IPS DF 4.7 (cell line): ENCODE measurements at regions not wholly inside any gene's neighbourhood (a gene's known extent, or its start where the extent isn't known, plus 50 kb on each side); places are given as distances from the start of the nearest gene placed in this dataset.
"Not testable (repeated sequence)": the region's sequence is repeated elsewhere in the genome, so short reads cannot be mapped to it uniquely, and the experiment has no call there.

ENCODE experiments used
- DNase-seq: peaks from one replicate; pipeline ENCODE4 v3.0.0-alpha.2; 2013; ENCODE audit warnings: low spot score; ENCODE audit errors: extremely low read depth

- DNase-seq: not testable (repeated sequence)
Measured at GRCh38 chr2:238776761-238777046, 71.2 kb upstream of the TWIST2 start.

GRCh38 chr2:238777369-238778067 lies 70.4 kb upstream of the TWIST2 start:
- DNase-seq: no peak

- DNase-seq: peak; percentile 30
Measured at GRCh38 chr2:238784671-238785527, 63.0 kb upstream of the TWIST2 start.

- DNase-seq: no peak
Measured at GRCh38 chr2:238785528-238785860, 62.4 kb upstream of the TWIST2 start.

GRCh38 chr2:238786379-238786778 lies 61.5 kb upstream of the TWIST2 start:
- no peak for DNase-seq

GRCh38 chr2:238786792-238787490 lies 60.9 kb upstream of the TWIST2 start:
- no peak for DNase-seq

- no peak for DNase-seq
Measured at GRCh38 chr2:238787501-238787900, 60.4 kb upstream of the TWIST2 start.

GRCh38 chr2:238789317-238789806 lies 58.5 kb upstream of the TWIST2 start:
- DNase-seq: no peak

- no peak for DNase-seq
Measured at GRCh38 chr2:238790126-238790832, 57.6 kb upstream of the TWIST2 start.

- DNase-seq: no peak
Measured at GRCh38 chr2:238790833-238791230, 57.1 kb upstream of the TWIST2 start.

GRCh38 chr2:238791354-238791753 lies 56.5 kb upstream of the TWIST2 start:
- DNase-seq: no peak

- no peak for DNase-seq
Measured at GRCh38 chr2:238793306-238793705, 54.6 kb upstream of the TWIST2 start.

- DNase-seq: no peak
Measured at GRCh38 chr2:238793801-238794449, 54.0 kb upstream of the TWIST2 start.

GRCh38 chr2:238796223-238796885 lies 51.5 kb upstream of the TWIST2 start:
- no peak for DNase-seq

GRCh38 chr2:238797537-238797936 lies 50.3 kb upstream of the TWIST2 start:
- DNase-seq: no peak
